ENCODE measurements at regions not wholly inside any gene's neighbourhood (a gene's known extent, or its start where the extent isn't known, plus 50 kb on each side); places are given as distances from the start of the nearest gene placed in this dataset.

- H3K9me3 ChIP-seq, result no peaks in the 10 kb centered on the region
- H3K27me3 ChIP-seq, result no peaks in the 10 kb centered on the region
- H3K36me3 ChIP-seq, result no peaks in the 10 kb centered on the region
- intact Hi-C loops (cut with DNase I; ENCODE audit: low total_unique reads) (no loop called here), in situ Hi-C loops (cut with MboI; ENCODE audit: low sequenced_read_pairs in 4 of 4) (no loop called here)
- no peaks in the 10 kb centered on the region for H3K4me1 ChIP-seq
- no peak for ATAC-seq
- H3K4me3 ChIP-seq, result no peak overlapping the region
- DNase-seq, result no peak
- no peak overlapping the region for H3K27ac ChIP-seq
- no peak for TF ChIP-seq CTCF (IDR thresholded peaks at IDR 0.05 in 4 of 5, conservative IDR thresholded peaks at IDR 0.05 in 1 of 5)
- no peak for TF ChIP-seq POLR2A (IDR thresholded peaks at IDR 0.05)
Observed at GRCh38 chr11:116422556-116422955, 350.2 kb downstream of the BUD13 start.

DNA sequence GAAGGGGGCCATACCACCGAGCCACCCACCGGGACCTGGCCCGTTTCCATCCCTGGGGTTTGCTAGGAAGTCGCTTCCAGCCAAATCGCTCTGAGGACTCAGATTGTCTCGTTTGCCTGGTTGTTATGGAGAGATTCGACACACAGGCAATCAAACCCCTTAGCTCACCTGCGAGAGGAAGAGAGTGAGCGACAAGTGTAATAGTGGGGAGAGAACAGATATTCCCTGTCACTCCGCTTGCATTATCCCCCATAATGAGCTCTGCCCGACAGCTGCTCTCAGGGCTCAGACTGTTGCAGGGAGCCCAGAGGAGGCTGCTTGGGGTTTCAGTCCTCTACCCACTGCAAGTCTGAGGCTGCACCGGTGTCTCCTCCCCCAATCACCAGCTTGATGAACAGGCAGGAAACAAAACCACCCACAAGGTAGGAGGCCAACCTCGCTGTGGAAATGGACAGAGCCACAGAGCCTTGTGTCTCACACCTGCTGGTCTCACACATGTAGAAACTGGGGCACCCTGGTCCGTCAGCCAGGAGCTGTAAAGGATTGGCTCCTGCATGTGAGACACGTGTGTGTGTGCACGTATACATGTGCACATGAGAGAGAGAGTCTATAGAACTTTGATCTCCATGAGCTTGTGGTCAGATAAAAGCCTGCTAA lies 351.1 kb downstream of the BUD13 start:
- ATAC-seq (no peak), DNase-seq (no peak)
- intact Hi-C loops (cut with DNase I; ENCODE audit: low total_unique reads), result no loop called here
- H3K9me3 ChIP-seq, result no peaks in the 10 kb centered on the region
- no peaks in the 10 kb centered on the region for H3K36me3 ChIP-seq
- no peak overlapping the region for H3K4me3 ChIP-seq
- in situ Hi-C loops (cut with MboI; ENCODE audit: low sequenced_read_pairs in 4 of 4), result no loop called here
- no peak for TF ChIP-seq POLR2A (IDR thresholded peaks at IDR 0.05)
- TF ChIP-seq CTCF (IDR thresholded peaks at IDR 0.05 in 4 of 5, conservative IDR thresholded peaks at IDR 0.05 in 1 of 5), result no peak
- H3K27me3 ChIP-seq, result no peaks in the 10 kb centered on the region
- no peak overlapping the region for H3K27ac ChIP-seq
- H3K4me1 ChIP-seq, result no peaks in the 10 kb centered on the region

DNA sequence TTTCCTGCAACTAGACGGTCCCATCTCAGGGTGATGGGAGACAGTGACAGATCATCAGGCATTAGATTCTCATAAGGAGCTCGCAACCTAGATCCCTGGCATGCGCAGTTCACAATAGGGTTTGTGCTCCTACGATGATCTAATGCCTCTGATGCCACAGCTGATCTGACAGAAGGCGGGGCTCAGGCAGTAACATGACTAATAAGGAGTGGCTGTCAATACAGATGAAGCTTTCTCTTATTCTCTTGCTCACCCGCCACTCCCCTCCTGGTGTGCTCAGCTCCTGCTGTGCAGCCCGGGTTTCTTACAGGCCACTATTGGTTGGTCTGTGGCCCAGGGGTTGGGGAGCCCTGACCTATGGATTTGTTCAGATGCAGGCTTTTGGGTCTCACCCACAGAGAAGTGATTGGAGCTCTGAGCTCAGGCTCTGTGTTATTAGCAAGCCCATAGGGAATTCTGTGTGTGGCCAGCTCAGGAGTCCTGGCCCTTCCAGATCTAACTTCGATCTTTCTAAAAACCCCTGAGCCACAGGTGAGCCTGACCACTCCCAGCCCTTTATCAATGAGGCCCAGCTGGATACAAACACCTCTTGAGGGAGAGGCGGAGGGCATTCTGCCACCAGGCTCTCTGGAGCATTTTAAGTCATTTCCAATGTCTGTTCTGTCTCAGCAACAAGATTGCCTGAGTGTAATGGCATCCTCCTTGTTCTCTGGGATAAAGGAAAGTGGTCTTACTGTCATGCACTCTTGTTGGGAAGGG lies 351.8 kb downstream of the BUD13 start:
- ATAC-seq (no peak), DNase-seq (no peak)
- no peak for TF ChIP-seq CTCF (IDR thresholded peaks at IDR 0.05 in 4 of 5, conservative IDR thresholded peaks at IDR 0.05 in 1 of 5)
- no peak for TF ChIP-seq POLR2A (IDR thresholded peaks at IDR 0.05)
- Histone ChIP-seq H3K4me1 (no peaks in the 10 kb centered on the region), H3K9me3 (no peaks in the 10 kb centered on the region), H3K27me3 (no peaks in the 10 kb centered on the region), H3K36me3 (no peaks in the 10 kb centered on the region), H3K27ac (no peak overlapping the region), H3K4me3 (no peak overlapping the region)
- in situ Hi-C loops (cut with MboI; ENCODE audit: low sequenced_read_pairs in 4 of 4) (no loop called here), intact Hi-C loops (cut with DNase I; ENCODE audit: low total_unique reads) (no loop called here)

DNA sequence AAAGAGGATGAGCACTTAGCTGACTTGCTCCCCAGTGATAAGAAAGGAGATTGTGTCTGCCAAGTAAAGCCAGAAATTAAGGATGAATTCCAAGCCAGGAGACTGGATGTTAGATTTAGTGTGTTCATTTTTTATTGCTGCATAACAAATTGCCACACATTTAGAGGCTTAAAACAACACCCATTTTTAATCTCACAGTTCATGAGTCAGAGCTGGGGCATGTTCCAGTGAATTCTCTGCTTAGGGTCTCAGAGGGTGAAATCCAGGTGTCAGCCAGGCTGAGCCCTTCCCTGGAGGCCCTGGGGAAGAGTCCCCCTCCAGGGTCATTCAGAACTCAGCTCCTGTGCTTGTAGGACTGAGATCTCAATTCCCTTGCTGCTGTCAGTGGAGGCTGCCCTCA lies 352.8 kb downstream of the BUD13 start:
- no peaks in the 10 kb centered on the region for H3K27me3 ChIP-seq
- in situ Hi-C loops (cut with MboI; ENCODE audit: low sequenced_read_pairs in 4 of 4), result no loop called here

More for the DNA sequence above, 352.8 kb downstream of the BUD13 start:
- H3K4me3 ChIP-seq, result no peak overlapping the region
- intact Hi-C loops (cut with DNase I; ENCODE audit: low total_unique reads), result no loop called here
- H3K36me3 ChIP-seq, result no peaks in the 10 kb centered on the region
- no peak for TF ChIP-seq CTCF (IDR thresholded peaks at IDR 0.05 in 4 of 5, conservative IDR thresholded peaks at IDR 0.05 in 1 of 5)
- TF ChIP-seq POLR2A (IDR thresholded peaks at IDR 0.05), result no peak
- ATAC-seq (no peak), DNase-seq (no peak)
- no peaks in the 10 kb centered on the region for H3K4me1 ChIP-seq
- no peaks in the 10 kb centered on the region for H3K9me3 ChIP-seq
- H3K27ac ChIP-seq, result no peak overlapping the region

All from gastrocnemius medialis (tissue), 4 donors.